Stimulated activated CD4-positive, alpha-beta T cell treated with anti-CD3 and anti-CD28 coated beads, Interleukin-15, amount 100 ng/mL, for 24 hours (primary cell): ENCODE measurements at regions not wholly inside any gene's neighbourhood (a gene's known extent, or its start where the extent isn't known, plus 50 kb on each side); places are given as distances from the start of the nearest gene placed in this dataset.

ENCODE experiments used
- DNase-seq: peaks from one replicate; pipeline ENCODE4 v3.0.0-alpha.2; 2020

- no peak for DNase-seq
These were observed 129.9 kb upstream of the ARID1B start for GRCh38 chr6:156647140-156647784.

DNA sequence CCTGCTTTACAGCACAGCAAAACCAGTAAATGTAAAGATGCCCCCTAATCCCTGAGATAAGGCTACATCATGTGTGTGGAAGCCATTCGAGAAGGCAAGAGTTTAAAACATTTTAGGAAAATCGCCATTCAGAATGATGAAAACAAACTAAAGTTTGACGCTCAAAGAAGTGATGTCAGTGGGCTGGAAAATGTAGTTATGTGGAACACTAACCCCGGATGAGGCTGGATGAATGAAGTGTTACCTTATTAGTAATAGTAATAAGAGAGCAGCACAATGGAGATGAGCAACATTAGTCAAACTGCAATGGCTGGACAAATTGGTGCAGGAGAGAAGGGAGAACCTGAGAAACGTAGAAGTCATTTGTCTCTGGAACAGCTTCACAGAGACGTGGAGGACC, 130.7 kb upstream of the ARID1B start:
- no peak for DNase-seq

DNA sequence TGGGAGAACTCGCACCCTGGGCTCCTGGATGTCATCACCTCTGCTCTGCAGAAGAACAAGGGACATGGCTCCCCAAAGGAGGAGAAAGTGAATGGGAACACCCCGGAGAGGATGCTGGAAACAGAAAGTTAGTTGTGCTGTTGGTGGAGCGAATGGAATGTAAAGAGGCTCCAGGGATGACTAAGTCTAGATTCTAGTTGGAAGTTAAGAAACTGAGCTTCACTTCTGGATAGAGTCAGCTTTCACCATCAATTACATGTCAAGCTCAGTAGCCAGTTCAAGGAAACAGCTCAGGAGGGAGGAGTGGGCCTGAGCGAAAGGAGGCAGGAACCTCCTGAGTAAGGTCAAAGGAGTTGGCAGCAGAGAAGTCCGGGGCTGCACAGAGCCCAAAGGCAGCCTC, 132.1 kb upstream of the ARID1B start:
- no peak for DNase-seq

DNA sequence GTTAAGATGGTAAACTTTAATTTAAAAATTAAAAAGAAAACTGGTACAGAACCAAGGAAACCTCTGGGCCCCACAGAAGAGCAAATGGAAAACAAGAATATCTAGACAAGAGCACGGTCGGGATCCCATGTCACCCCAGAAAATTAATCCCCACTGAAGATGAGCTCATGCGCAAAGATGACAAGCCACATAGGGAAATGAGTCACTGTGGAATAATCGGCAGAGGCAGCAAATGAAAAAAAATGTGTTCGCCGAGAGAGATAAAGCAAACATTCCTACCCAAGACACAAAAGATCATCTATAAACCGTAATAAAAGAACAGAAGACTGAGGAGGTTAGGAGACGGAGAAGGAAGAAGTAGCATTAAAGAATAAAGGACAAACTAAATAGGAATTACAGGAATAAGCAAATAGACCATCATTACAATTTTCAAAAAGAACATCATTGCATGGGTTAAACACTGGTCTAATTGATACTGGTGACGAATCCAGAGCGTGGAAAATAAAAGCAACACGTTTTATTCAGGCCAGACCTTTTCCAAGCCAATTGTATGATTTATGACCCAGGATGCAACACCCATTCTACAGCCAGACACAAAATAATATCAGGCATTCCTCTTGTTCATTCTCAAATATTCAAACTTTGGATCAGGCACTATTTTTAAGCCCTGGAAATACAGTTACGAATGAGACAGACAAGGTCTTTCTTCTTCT, 138.0 kb upstream of the ARID1B start:
- no peak for DNase-seq

DNA sequence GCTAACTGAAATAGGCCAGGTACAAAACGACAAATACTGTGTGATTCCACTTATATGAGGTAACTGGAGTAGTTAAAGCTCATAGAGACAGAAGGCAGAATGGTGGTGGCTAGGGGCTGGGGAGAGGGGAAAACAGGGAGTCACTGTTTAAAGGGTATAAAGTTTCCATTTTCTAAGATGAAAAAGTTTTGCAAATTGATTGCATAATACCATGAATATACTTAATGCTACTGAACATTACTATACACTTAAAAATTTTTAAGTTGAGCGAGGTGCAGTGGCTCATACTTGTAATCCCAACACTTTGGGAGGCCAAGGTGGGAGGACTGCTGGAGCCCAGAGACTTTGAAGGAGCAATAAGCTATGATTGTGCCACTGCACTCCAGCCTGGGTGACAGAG, 138.6 kb upstream of the ARID1B start:
- DNase-seq, result no peak

- DNase-seq, result no peak
These were observed 142.2 kb upstream of the ARID1B start for GRCh38 chr6:156634951-156635371.

DNA sequence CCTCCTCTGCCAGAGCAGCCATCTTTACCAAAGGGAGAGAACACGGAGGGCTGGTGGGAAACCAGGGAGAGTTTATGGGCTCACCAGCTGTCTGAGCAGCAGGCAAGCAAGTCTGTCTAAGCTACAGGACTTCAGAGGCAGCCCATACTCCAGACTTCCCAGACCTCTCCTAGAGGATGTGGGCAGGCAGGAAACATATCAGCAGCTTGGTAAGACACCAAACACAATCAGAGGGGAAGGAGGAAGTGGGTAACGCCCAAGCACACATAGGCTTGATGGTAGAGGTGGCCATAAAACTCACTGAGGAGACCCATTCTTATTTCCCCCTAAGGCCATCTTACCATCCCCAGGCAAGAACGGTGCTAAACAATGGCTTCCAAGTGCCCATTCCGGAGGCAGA, 143.1 kb upstream of the ARID1B start:
- no peak for DNase-seq

GRCh38 chr6:156633291-156633690, 143.9 kb upstream of the ARID1B start:
- DNase-seq, result no peak

DNA sequence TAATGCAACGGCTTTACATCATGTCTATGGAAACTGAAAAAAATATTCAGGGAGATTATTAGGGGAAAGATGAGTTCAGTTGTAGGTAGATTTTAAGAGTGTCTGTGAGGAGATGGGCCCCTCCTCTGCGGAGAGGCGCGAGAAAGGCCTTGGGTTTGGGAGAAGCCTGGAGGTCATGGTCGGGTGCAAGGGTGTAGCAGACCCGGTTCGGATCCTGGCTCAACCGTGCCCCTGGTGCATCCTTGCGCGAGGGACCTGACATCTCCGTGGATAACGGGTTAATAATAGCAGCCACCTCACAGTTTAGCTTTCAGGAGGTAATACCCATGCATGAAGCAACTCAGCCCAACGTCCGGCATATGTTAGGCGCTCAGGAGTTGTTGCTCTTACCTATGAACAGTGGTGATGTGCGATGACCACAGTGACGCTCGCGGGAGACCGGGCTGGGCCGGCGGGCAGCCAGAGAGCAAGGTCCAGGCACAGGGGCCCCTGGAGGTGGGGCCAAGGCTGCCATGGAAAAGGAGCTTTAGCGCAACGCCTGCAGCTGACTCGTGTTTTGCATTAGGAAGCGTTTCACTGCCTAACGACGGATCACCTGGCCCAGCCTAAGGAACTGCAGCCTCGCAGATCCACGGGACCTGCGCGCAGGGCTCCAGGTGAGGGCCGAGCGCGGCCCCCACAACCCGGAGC, 146.4 kb upstream of the ARID1B start:
- no peak for DNase-seq

GRCh38 chr6:156628805-156629204, 148.4 kb upstream of the ARID1B start:
- DNase-seq, result no peak

DNA sequence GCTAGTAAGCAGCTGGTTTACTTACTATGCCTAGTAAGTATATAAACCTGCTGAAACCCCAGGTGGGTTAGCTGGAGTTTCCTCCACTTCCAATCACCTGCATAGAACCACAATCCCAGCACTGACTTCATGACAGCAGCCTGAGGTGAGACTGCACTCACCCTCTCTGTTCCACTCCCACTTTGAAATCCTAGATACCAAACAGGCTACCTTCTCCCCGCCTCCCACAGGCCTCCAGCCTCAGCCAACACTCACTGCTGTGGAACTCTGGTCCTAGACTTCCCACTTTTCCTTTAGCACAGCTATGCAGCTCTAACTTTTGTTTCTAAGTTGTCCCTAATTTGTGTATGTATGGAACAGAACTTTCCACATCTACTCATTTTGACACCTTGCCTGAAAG, 149.7 kb upstream of the ARID1B start:
- no peak for DNase-seq

- no peak for DNase-seq
These were observed 155.0 kb upstream of the ARID1B start for GRCh38 chr6:156622185-156622584.

DNA sequence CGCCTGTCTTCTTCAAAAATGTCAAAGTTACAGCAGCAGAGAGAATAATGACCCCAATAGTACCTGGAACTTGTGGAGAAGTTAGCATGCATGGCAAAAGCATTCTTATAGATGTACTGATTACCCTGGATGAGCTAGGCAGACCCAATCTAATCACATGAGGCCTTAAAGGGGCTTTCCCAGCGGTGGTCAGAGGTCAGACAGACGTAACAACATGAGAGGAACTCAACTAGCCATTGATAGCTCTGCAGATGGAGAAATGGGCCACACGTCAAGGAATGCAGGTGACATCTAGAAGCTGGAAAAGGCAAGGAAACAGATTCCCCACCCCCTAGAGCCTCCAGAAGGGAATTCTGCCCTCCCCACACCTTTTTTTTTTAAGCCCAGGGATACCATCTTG, 156.8 kb upstream of the ARID1B start:
- no peak for DNase-seq

DNA sequence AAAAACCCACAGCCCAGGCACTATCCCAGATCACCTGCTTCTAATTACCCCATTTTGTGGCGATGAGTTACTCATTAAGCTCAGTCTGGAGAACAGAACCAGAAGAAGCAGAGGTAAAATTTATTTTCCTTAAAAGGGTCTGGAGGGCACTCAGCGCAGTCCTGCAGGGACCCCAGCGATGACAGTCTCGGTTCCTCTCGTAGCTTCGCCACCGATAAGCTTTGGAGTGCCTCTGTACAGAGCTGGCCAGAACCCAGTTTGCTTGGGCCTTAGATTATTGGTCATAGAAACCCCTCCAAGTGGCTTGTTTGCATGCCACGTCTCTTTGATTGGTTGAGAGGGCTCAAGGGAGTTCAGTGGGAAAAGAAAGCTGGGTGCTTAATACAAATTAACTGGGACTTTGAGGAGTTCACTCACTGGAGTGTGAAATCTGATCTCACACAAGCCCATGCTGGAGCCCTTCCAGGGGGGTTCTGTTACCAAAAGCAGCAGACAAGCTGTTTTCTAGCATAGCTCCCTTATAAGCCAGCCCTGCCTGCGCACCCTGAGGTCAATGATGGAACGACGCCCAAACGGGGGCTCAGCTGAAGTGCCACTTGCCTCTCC, 158.5 kb upstream of the ARID1B start:
- no peak for DNase-seq

GRCh38 chr6:156617941-156618340, 159.2 kb upstream of the ARID1B start:
- DNase-seq, result no peak

DNA sequence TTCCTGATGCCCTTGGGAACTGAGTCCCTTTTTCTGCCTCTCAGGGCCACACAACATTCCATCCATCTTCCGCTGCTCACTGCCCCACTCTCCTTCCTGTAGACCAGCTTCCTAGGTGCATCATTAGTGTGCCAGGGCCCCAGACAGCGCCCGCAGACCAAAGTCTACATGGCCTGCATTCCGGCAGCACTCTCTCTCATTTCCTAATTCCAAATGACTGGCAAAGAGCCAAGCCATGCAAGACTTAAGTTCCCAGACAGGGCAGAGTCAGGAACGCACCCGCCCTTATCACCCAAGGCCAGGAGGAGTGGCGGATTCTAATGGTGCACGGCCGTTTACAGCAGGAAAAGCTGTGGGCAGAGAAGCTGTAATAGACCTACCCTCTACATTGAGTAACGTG, 159.8 kb upstream of the ARID1B start:
- no peak for DNase-seq

DNA sequence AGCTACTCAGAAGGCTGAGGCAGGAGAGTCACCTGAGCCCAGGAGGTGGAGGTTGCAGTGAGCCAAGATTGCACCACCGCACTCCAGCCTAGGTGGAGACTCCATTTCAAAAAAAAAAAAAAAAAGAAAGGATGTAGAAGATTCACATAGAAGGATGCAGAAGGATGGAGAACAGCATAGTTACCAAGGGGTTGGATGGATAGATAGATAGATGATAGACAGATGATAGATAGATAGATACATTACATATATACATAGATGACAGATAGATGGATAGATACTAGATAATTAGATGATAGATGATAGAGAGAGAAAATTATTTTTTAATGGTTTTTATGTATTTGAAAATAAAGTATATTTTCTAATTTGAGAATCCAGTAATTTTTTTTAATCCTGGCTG, 160.7 kb upstream of the ARID1B start:
- no peak for DNase-seq

DNA sequence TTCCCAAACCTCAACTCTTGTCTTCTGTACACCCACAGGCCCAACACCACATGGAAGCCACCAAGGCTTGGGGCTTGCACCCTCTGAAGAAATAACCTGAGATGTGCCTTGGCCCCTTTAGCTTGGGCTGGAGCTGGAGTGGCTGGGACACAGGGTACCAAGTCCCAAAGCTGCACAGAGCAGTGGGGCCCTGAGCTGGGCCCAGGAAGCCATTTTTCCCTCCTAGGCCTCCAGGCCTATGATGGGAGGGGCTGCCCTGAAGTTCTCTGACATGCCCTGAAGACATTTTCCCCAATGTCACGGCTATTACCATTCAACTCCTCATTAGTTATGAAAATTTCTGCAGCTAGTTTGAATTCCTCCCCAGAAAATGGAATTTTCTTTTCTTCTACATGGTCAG, 163.2 kb upstream of the ARID1B start:
- DNase-seq, result no peak

DNA sequence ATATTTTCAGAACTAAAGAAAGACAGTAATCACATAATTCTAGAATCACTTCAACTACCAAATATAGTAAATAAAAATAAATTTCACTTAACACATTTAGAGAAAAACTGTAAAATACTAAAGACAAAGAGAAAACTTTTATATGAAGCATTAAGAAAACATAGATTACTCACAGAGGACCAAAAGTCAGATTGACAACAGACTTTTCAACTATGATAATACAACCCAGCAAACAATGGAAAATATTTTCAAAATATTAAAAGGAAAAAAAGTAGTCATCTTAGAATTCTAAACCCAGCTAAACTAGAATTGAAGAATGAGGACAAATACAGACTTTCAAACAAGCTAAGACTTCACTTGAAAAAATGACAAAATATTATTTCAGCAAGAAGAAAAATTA, 164.8 kb upstream of the ARID1B start:
- DNase-seq, result no peak

DNA sequence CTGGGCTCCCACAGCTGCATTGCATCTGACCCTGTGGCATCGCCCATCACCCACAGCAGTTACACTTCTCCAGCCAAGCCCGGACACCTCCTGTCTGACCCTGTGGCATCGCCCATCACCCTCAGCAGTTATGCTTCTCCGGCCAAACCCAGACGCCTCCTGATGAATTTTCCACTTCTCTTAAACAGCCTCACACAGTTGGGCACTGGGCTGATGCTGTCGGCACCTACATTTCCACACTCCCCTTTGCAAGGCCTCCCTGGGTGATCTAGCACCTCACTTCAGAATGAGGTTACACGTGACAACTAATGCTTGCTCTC, 175.2 kb upstream of the ARID1B start:
- no peak for DNase-seq

GRCh38 chr6:156601152-156602065, 175.8 kb upstream of the ARID1B start:
- DNase-seq, result no peak

DNA sequence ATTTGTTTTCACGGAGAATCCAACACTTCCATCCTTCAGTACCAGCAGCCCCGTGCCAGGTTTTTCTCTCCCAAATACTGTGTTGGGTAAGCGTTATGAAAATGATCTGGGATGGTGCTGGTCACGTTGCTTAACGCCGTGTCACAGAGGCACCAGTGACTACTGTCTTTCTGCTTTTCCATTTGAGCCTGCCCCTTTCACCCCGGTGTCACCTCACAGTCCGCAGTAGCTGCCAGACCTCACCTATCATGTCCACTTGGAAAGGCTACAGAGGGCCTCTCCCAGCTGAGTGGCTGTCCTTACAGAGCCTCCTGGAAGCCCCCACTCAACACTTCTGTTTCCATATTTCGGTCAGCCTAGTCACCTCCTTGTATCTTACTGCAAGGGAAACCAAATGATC, 176.5 kb upstream of the ARID1B start:
- no peak for DNase-seq

DNA sequence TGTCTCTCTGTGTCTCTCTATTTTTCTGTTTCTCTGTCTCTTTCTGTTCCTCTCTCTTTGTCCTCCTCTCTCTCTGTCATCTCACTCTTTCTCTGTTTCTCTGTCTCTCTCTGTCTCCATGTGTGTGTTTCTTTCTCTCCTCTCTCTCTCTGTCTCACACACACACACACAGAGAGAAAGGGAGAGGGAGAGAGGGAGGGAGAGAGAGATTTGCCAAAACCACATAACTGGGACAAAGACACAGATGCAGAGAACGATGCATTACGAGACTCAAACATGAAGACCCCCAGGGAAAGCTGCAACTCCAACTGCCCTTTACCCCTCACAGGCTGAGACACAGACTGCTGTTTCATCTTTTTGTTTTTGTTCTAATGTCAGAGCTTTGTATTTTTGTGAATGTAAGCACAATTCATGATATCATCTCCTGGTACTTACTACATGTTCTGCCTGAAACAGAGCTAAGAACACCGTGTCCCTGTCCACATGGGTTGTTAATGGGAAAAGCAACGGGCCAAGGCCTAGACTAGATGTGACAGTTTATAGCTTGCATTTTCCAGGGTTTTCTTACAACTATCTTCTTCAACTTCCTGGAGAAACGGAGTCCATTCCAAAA, 177.1 kb upstream of the ARID1B start:
- no peak for DNase-seq
